K562 (cell line): ENCODE measurements at regions not wholly inside any gene's neighbourhood (a gene's known extent, or its start where the extent isn't known, plus 50 kb on each side); places are given as distances from the start of the nearest gene placed in this dataset.
A peak's percentile ranks its signal among the peaks of the same experiment; 100 is the strongest.

Source experiments
- ATAC-seq: fragments of 200-7000 bp; cut with Tn5 transposase; 3 replicates; pipeline ENCODE4 v1.9.1; 2020; ENCODE audit warnings: moderate library complexity
- BruUV-seq: library from RNA; stranded (reverse); fragments of 400-500 nt; replicated peaks from 2 replicates; lab custom pipeline; 2021; lab: Mats Ljungman, UMichigan
- CTCF ChIA-PET: fragments of 300-600 bp; formaldehyde crosslinking; extraction: SDS; loops from one replicate; lab custom pipeline; 2021; ENCODE audit warnings: low intra/inter-chr PET ratio; lab: Yijun Ruan, JAX
- POLR2A ChIA-PET: fragments of 300-600, 350-650 bp; sonication (Branson Sonifier 250); formaldehyde crosslinking; extraction: SDS; loops from one replicate; lab custom pipeline; 2021; ENCODE audit warnings: antibody characterized with exemption, inconsistent platforms; lab: Yijun Ruan, JAX
- DNase-seq, 4 experiments: peaks; one replicate each; pipeline versions ENCODE4 v3.0.0 to v3.0.0-alpha.2; 2011 to 2018; ENCODE audit warnings: low spot score in 3 of 4, mixed read lengths in 3 of 4; ENCODE audit errors: extremely low read depth in 1 of 4
- FAIRE-seq: peaks from 2 replicates; lab custom pipeline; 2011; peaks lifted over from hg19 to GRCh38; lab: Jason Lieb, UNC
- H2AFZ ChIP-seq: 2 replicates; pipeline ENCODE4 v1.6.0; 2011; ENCODE audit warnings: low read depth, low read length, control low read depth, inconsistent platforms
- H3K27ac ChIP-seq: fragments of 200-600 bp; 3 replicates; pipeline ENCODE4 v1.8.0; 2011; ENCODE audit warnings: low read depth, mild to moderate bottlenecking, control low read depth, inconsistent platforms, low read length, moderate library complexity, mixed read lengths; ENCODE audit errors: extremely low read depth
- H3K27me3 ChIP-seq, 2 experiments: fragments of 300-600 bp in 1 of 2; 2 replicates in 1 of 2; 3 replicates in 1 of 2; pipeline versions ENCODE4 v1.6.0 to v1.8.0; 2011; ENCODE audit warnings: inconsistent platforms in 2 of 2, low read length in 2 of 2, mild to moderate bottlenecking in 1 of 2, mixed read lengths in 1 of 2, moderate library complexity in 1 of 2; ENCODE audit not compliant: control insufficient read depth in 2 of 2, insufficient read depth in 2 of 2
- H3K36me3 ChIP-seq: fragments of 300-600 bp; 3 replicates; pipeline ENCODE4 v1.8.0; 2011; ENCODE audit warnings: mild to moderate bottlenecking, low read length, inconsistent platforms; ENCODE audit not compliant: control insufficient read depth, insufficient read depth
- H3K4me1 ChIP-seq, 2 experiments: fragments of 200-600 bp in 1 of 2; replicated peaks in 1 of 2; 2 replicates in 1 of 2; 3 replicates in 1 of 2; pipeline versions ENCODE4 v1.5.1 to v1.8.0; 2011; ENCODE audit warnings: inconsistent platforms in 2 of 2, low read length in 2 of 2, mild to moderate bottlenecking in 1 of 2, mixed read lengths in 1 of 2, moderate library complexity in 1 of 2; ENCODE audit not compliant: control insufficient read depth in 2 of 2, insufficient read depth in 2 of 2
- H3K4me2 ChIP-seq: 2 replicates; pipeline ENCODE4 v1.6.1; 2011; ENCODE audit warnings: low read length, control low read depth, inconsistent platforms, mixed read lengths; ENCODE audit not compliant: insufficient read depth
- H3K4me3 ChIP-seq: fragments of 200-600 bp; sonication (generic), shearing (Covaris generic); 2 replicates; pipeline ENCODE4 v1.5.1; 2016; ENCODE audit warnings: control low read depth, inconsistent platforms
- H3K79me2 ChIP-seq: fragments of 200-600 bp; 3 replicates; pipeline ENCODE4 v1.8.0; 2011; ENCODE audit warnings: low read length, inconsistent platforms; ENCODE audit not compliant: control insufficient read depth, insufficient read depth
- H3K9ac ChIP-seq, 2 experiments: 2 replicates each; pipeline versions ENCODE4 v1.6.0 to v1.6.1; 2011; ENCODE audit warnings: low read depth in 2 of 2, low read length in 2 of 2, control low read depth in 1 of 2, inconsistent platforms in 1 of 2, mild to moderate bottlenecking in 1 of 2, mixed read lengths in 1 of 2; ENCODE audit not compliant: insufficient read depth in 1 of 2
- H3K9me1 ChIP-seq: one replicate; pipeline ENCODE4 v1.6.0; 2011; ENCODE audit warnings: inconsistent platforms, mild to moderate bottlenecking, low read length, moderate library complexity; ENCODE audit not compliant: control insufficient read depth, insufficient read depth
- H3K9me3 ChIP-seq: replicated peaks from 2 replicates; pipeline ENCODE4 v1.5.1; 2011; ENCODE audit warnings: low read depth, low read length, inconsistent platforms; ENCODE audit not compliant: control insufficient read depth, insufficient read depth
- H4K20me1 ChIP-seq: replicated peaks from 2 replicates; pipeline ENCODE4 v1.6.1; 2011; ENCODE audit warnings: low read length, inconsistent platforms, mixed read lengths; ENCODE audit not compliant: control insufficient read depth, insufficient read depth
- BCL6 ChIP-seq: fragments of 250-450 bp; sonication (Bioruptor Pico); IDR thresholded peaks from 2 replicates; pipeline ENCODE4 v1.4.0; 2020
- CBX1 ChIP-seq: sonication (generic); IDR thresholded peaks from 2 replicates; pipeline ENCODE4 v1.6.1; 2016; ENCODE audit warnings: antibody characterized with exemption, low read depth, mild to moderate bottlenecking
- CHD1 ChIP-seq: fragments of 200-600 bp; sonication (generic); IDR thresholded peaks from one replicate; pipeline ENCODE4 v1.6.1; 2012; ENCODE audit warnings: mild to moderate bottlenecking, moderate library complexity, low read length, inconsistent platforms
- CTCF ChIP-seq, 3 experiments: IDR thresholded peaks in 2 of 3; conservative IDR thresholded peaks in 1 of 3; 2 replicates each; pipeline ENCODE4 v1.5.1; 2011 to 2012; ENCODE audit warnings: low read length in 3 of 3, mild to moderate bottlenecking in 3 of 3, control low read depth in 2 of 3, improper control_type of control experiment in 1 of 3, inconsistent platforms in 1 of 3, low read depth in 1 of 3, mixed read lengths in 1 of 3, moderate library complexity in 1 of 3; ENCODE audit not compliant: insufficient read depth in 2 of 3
- ETS2 ChIP-seq: IDR thresholded peaks from 2 replicates; pipeline ENCODE4 v1.6.1; 2016; ENCODE audit warnings: borderline replicate concordance, missing genetic modification characterization, mild to moderate bottlenecking, moderate library complexity, missing compliant biosample characterization; ENCODE audit not compliant: poor library complexity, severe bottlenecking
- GTF2F1 ChIP-seq: IDR thresholded peaks from 2 replicates; pipeline ENCODE4 v1.6.1; 2011; ENCODE audit warnings: low read depth, low read length, improper control_type of control experiment
- HCFC1 ChIP-seq: IDR thresholded peaks from 2 replicates; pipeline ENCODE4 v1.6.1; 2012; ENCODE audit warnings: low read depth, low read length, improper control_type of control experiment
- HMG20A ChIP-seq: fragments of 450-650 bp; formaldehyde crosslinking; conservative IDR thresholded peaks from 2 replicates; pipeline ENCODE4 v1.4.0; 2020; ENCODE audit warnings: mild to moderate bottlenecking, mixed read lengths
- MTF1 ChIP-seq: fragments of 250-450 bp; sonication (Bioruptor Pico); IDR thresholded peaks from 2 replicates; pipeline ENCODE4 v1.9.0; 2021; ENCODE audit warnings: moderate library complexity, mild to moderate bottlenecking, inconsistent platforms, borderline replicate concordance
- NBN ChIP-seq: fragments of 450-650 bp; IDR thresholded peaks from 2 replicates; pipeline ENCODE4 v1.6.1; 2016; ENCODE audit warnings: low read depth, mild to moderate bottlenecking
- NCOA1 ChIP-seq: fragments of 450-650 bp; IDR thresholded peaks from 2 replicates; pipeline ENCODE4 v1.6.1; 2016; ENCODE audit warnings: low read depth
- ZBTB26 ChIP-seq: fragments of 450-650 bp; formaldehyde crosslinking; IDR thresholded peaks from 2 replicates; pipeline ENCODE4 v1.4.0; 2022; ENCODE audit warnings: missing genetic modification characterization
- ZKSCAN1 ChIP-seq: fragments of 150-350 bp; IDR thresholded peaks from 2 replicates; pipeline ENCODE4 v1.6.1; 2016; ENCODE audit warnings: low read depth, low read length
- ZNF146 ChIP-seq: IDR thresholded peaks from one replicate; pipeline ENCODE4 v1.6.1; 2018; ENCODE audit warnings: missing compliant biosample characterization; ENCODE audit not compliant: unreplicated experiment
- WGBS: fragments of 100-300 bp; shearing (Covaris generic); methylation state at CpG from one replicate; pipeline ENCODE4 v1.1.6; 2016; ENCODE audit warnings: low coverage, mixed read lengths; ENCODE audit not compliant: insufficient coverage; ENCODE audit errors: missing lambda C conversion rate; 5-methylcytosine and 5-hydroxymethylcytosine counted together
- in situ Hi-C: fragments of 300-500 bp; cut with MboI; formaldehyde crosslinking; loops from 4 replicates; pipeline ENCODE4 v1.15.0; 2018; ENCODE audit warnings: inconsistent platforms, mixed read lengths
- intact Hi-C: fragments of 100-400 bp; cut with micrococcal nuclease; formaldehyde crosslinking; loops from 2 replicates; pipeline ENCODE4 v1.14.2; 2022

GRCh38 chr10:33016988-33017387 lies 59.0 kb upstream of the ITGB1 start:
- H3K36me3 ChIP-seq: no peaks in the 10 kb centered on the region
- TF ChIP-seq ZKSCAN1 (no peak), ZNF146 (peak; percentile 62)
- TF ChIP-seq, all 486 proteins: peak for 1
- Histone ChIP-seq H4K20me1 (no peaks in the 10 kb centered on the region), H3K79me2 (no peaks in the 10 kb centered on the region), H2AFZ (no peak overlapping the region), H3K4me3 (no peak overlapping the region), H3K9me1 (no peaks in the 10 kb centered on the region), H3K4me1 (no peaks in the 10 kb centered on the region), H3K27ac (no peak overlapping the region), H3K9ac (no peak overlapping the region), H3K27me3 (0 out of 5 replicates have a peak, but pooled peaks cover 3 to 4% of the 10 kb centered on the region in 2 experiments), H3K4me2 (no peak overlapping the region), H3K9me3 (no peaks in the 10 kb centered on the region)
- POLR2A ChIA-PET: no interaction called here
- intact Hi-C loops (no loop called here), in situ Hi-C loops (no loop called here)
- no TSS peak for BruUV-seq
- WGBS: 47% methylated on average over 2 of the region's 2 CpGs
- ATAC-seq (no peak), DNase-seq (no peak), FAIRE-seq (no peak)
- CTCF ChIA-PET: no interaction called here

- no peaks in the 10 kb centered on the region for H3K4me1 ChIP-seq
- peak overlapping the region; percentile 28; the same call in 1 of the 2 replicates for H2AFZ ChIP-seq
- in situ Hi-C loops (no loop called here), intact Hi-C loops (no loop called here)
- no peaks in the 10 kb centered on the region for H4K20me1 ChIP-seq
- H3K4me2 ChIP-seq: no peak overlapping the region
- DNase-seq (no peak), FAIRE-seq (no peak), ATAC-seq (peak; percentile 46)
- no peak for TF ChIP-seq ZBTB26
- no peak for TF ChIP-seq BCL6
- TF ChIP-seq CHD1: no peak
- TF ChIP-seq ETS2 (tag): no peak
- no peak for TF ChIP-seq NBN
- TF ChIP-seq NCOA1: no peak
- TF ChIP-seq HCFC1: no peak
- TF ChIP-seq GTF2F1: no peak
- no peak for TF ChIP-seq HMG20A (CRISPR knock-in tag)
- TF ChIP-seq CTCF (IDR thresholded peaks at IDR 0.05 in 2 of 3, conservative IDR thresholded peaks at IDR 0.05 in 1 of 3; ENCODE audit: insufficient read depth in 2 of 3, low read depth in 1 of 3, low read length in 3 of 3): no peak
- TF ChIP-seq CBX1: no peak
- no peak for TF ChIP-seq MTF1 (CRISPR knock-in tag)
- no peaks in the 10 kb centered on the region for H3K79me2 ChIP-seq
- POLR2A ChIA-PET: no interaction called here
- no peak overlapping the region for H3K4me3 ChIP-seq
- H3K9me1 ChIP-seq: no peaks in the 10 kb centered on the region
- CTCF ChIA-PET: no interaction called here
- H3K9ac ChIP-seq: no peak overlapping the region
- no TSS peak for BruUV-seq
- H3K9me3 ChIP-seq: no peaks in the 10 kb centered on the region
- no peak overlapping the region for H3K27ac ChIP-seq
- H3K27me3 ChIP-seq: 0 out of 5 replicates have a peak, but pooled peaks cover 0 to 3% of the 10 kb centered on the region in 2 experiments
- 11% methylated on average over 3 of the region's 3 CpGs for WGBS
- H3K36me3 ChIP-seq: no peaks in the 10 kb centered on the region
These were observed 57.9 kb upstream of the ITGB1 start for GRCh38 chr10:33015761-33016547.
